ENCODE measurements at regions not wholly inside any gene's neighbourhood (a gene's known extent, or its start where the extent isn't known, plus 50 kb on each side); places are given as distances from the start of the nearest gene placed in this dataset.

DNA sequence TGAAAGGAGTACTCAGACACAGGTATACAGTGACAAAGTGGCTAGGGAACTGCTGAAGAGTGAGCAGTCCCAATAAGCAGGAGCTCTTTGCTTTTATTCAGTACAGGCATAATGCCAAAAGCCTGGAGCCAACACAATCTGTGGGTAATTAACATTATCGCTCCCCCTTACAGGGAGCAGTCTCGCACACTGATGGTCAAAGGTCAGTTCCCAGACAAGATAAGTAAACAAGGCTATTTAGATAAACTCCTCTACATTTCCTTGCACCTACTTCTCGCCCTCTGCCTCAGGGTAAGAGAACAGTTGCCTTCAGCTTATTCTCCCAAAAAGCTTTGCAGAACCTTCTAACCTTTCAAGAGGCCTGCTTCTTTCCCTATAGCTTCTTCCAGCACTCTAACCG, 73.9 kb upstream of the TAF9B start:
- DNase-seq, result no peak
- no peak overlapping the region for H3K27ac Mint-ChIP-seq
- H3K27me3 Mint-ChIP-seq, result no peaks in the 10 kb centered on the region
- H3K4me3 Mint-ChIP-seq, result no peak overlapping the region
- H3K9me3 Mint-ChIP-seq, result peaks cover 4 to 6% of the 10 kb centered on the region in 2 donors
- no peaks in the 10 kb centered on the region for H3K36me3 Mint-ChIP-seq
- no peaks in the 10 kb centered on the region for H3K4me1 Mint-ChIP-seq
- ATAC-seq (replicated peaks), result no peak

DNA sequence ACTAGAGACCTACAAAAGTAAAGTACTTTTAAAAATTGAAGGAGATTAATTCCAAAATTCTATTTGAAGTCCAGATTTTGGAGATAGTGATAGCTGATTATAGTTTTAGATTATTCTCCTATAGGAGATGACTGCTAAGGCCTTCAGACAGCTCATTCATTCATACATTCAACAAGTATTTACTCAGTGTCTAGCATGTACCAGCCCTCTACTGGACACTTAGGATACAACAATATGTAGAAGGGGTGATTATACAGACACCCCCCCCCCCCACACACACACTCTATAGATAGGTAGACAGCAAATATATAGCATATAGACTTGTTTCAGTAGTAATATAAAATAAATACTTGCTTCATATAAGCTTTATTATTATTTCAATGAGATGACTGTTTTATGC, 60.4 kb upstream of the TAF9B start:
- no peaks in the 10 kb centered on the region for H3K9me3 Mint-ChIP-seq
- no peaks in the 10 kb centered on the region for H3K27me3 Mint-ChIP-seq
- no peaks in the 10 kb centered on the region for H3K36me3 Mint-ChIP-seq
- DNase-seq (no peak), ATAC-seq (replicated peaks) (peak; percentile 44 to 82)
- H3K4me1 Mint-ChIP-seq, result no peaks in the 10 kb centered on the region
- no peak overlapping the region for H3K27ac Mint-ChIP-seq
- no peak overlapping the region for H3K4me3 Mint-ChIP-seq
